K562 (cell line): ENCODE measurements at regions not wholly inside any gene's neighbourhood (a gene's known extent, or its start where the extent isn't known, plus 50 kb on each side); places are given as distances from the start of the nearest gene placed in this dataset.

Experiments
- ATAC-seq: fragments of 200-7000 bp; cut with Tn5 transposase; 3 replicates; pipeline ENCODE4 v1.9.1; 2020; ENCODE audit warnings: moderate library complexity
- BruUV-seq: library from RNA; stranded (reverse); fragments of 400-500 nt; replicated peaks from 2 replicates; lab custom pipeline; 2021; lab: Mats Ljungman, UMichigan
- CTCF ChIA-PET: fragments of 300-600 bp; formaldehyde crosslinking; extraction: SDS; loops from one replicate; lab custom pipeline; 2021; ENCODE audit warnings: low intra/inter-chr PET ratio; lab: Yijun Ruan, JAX
- POLR2A ChIA-PET: fragments of 300-600, 350-650 bp; sonication (Branson Sonifier 250); formaldehyde crosslinking; extraction: SDS; loops from one replicate; lab custom pipeline; 2021; ENCODE audit warnings: antibody characterized with exemption, inconsistent platforms; lab: Yijun Ruan, JAX
- DNase-seq, 4 experiments: peaks; one replicate each; pipeline versions ENCODE4 v3.0.0 to v3.0.0-alpha.2; 2011 to 2018; ENCODE audit warnings: low spot score in 3 of 4, mixed read lengths in 3 of 4; ENCODE audit errors: extremely low read depth in 1 of 4
- FAIRE-seq: peaks from 2 replicates; lab custom pipeline; 2011; peaks lifted over from hg19 to GRCh38; lab: Jason Lieb, UNC
- H2AFZ ChIP-seq: 2 replicates; pipeline ENCODE4 v1.6.0; 2011; ENCODE audit warnings: low read depth, low read length, control low read depth, inconsistent platforms
- H3K27ac ChIP-seq: fragments of 200-600 bp; 3 replicates; pipeline ENCODE4 v1.8.0; 2011; ENCODE audit warnings: low read depth, mild to moderate bottlenecking, control low read depth, inconsistent platforms, low read length, moderate library complexity, mixed read lengths; ENCODE audit errors: extremely low read depth
- H3K27me3 ChIP-seq, 2 experiments: fragments of 300-600 bp in 1 of 2; 2 replicates in 1 of 2; 3 replicates in 1 of 2; pipeline versions ENCODE4 v1.6.0 to v1.8.0; 2011; ENCODE audit warnings: inconsistent platforms in 2 of 2, low read length in 2 of 2, mild to moderate bottlenecking in 1 of 2, mixed read lengths in 1 of 2, moderate library complexity in 1 of 2; ENCODE audit not compliant: control insufficient read depth in 2 of 2, insufficient read depth in 2 of 2
- H3K36me3 ChIP-seq: fragments of 300-600 bp; 3 replicates; pipeline ENCODE4 v1.8.0; 2011; ENCODE audit warnings: mild to moderate bottlenecking, low read length, inconsistent platforms; ENCODE audit not compliant: control insufficient read depth, insufficient read depth
- H3K4me1 ChIP-seq, 2 experiments: fragments of 200-600 bp in 1 of 2; replicated peaks in 1 of 2; 2 replicates in 1 of 2; 3 replicates in 1 of 2; pipeline versions ENCODE4 v1.5.1 to v1.8.0; 2011; ENCODE audit warnings: inconsistent platforms in 2 of 2, low read length in 2 of 2, mild to moderate bottlenecking in 1 of 2, mixed read lengths in 1 of 2, moderate library complexity in 1 of 2; ENCODE audit not compliant: control insufficient read depth in 2 of 2, insufficient read depth in 2 of 2
- H3K4me2 ChIP-seq: 2 replicates; pipeline ENCODE4 v1.6.1; 2011; ENCODE audit warnings: low read length, control low read depth, inconsistent platforms, mixed read lengths; ENCODE audit not compliant: insufficient read depth
- H3K4me3 ChIP-seq: fragments of 200-600 bp; sonication (generic), shearing (Covaris generic); 2 replicates; pipeline ENCODE4 v1.5.1; 2016; ENCODE audit warnings: control low read depth, inconsistent platforms
- H3K79me2 ChIP-seq: fragments of 200-600 bp; 3 replicates; pipeline ENCODE4 v1.8.0; 2011; ENCODE audit warnings: low read length, inconsistent platforms; ENCODE audit not compliant: control insufficient read depth, insufficient read depth
- H3K9ac ChIP-seq, 2 experiments: 2 replicates each; pipeline versions ENCODE4 v1.6.0 to v1.6.1; 2011; ENCODE audit warnings: low read depth in 2 of 2, low read length in 2 of 2, control low read depth in 1 of 2, inconsistent platforms in 1 of 2, mild to moderate bottlenecking in 1 of 2, mixed read lengths in 1 of 2; ENCODE audit not compliant: insufficient read depth in 1 of 2
- H3K9me1 ChIP-seq: one replicate; pipeline ENCODE4 v1.6.0; 2011; ENCODE audit warnings: inconsistent platforms, mild to moderate bottlenecking, low read length, moderate library complexity; ENCODE audit not compliant: control insufficient read depth, insufficient read depth
- H3K9me3 ChIP-seq: replicated peaks from 2 replicates; pipeline ENCODE4 v1.5.1; 2011; ENCODE audit warnings: low read depth, low read length, inconsistent platforms; ENCODE audit not compliant: control insufficient read depth, insufficient read depth
- H4K20me1 ChIP-seq: replicated peaks from 2 replicates; pipeline ENCODE4 v1.6.1; 2011; ENCODE audit warnings: low read length, inconsistent platforms, mixed read lengths; ENCODE audit not compliant: control insufficient read depth, insufficient read depth
- ARHGAP35 ChIP-seq: fragments of 450-650 bp; IDR thresholded peaks from 2 replicates; pipeline ENCODE4 v1.6.1; 2018; ENCODE audit not compliant: partially characterized antibody
- CCNT2 ChIP-seq: IDR thresholded peaks from 2 replicates; pipeline ENCODE4 v1.6.1; 2011; ENCODE audit warnings: borderline replicate concordance, low read depth, mild to moderate bottlenecking, moderate library complexity, mixed read lengths, low read length; ENCODE audit not compliant: insufficient read length; ENCODE audit errors: extremely low read depth
- CHD2 ChIP-seq: IDR thresholded peaks from 2 replicates; pipeline ENCODE4 v1.6.1; 2011; ENCODE audit warnings: low read depth, low read length
- EZH2 ChIP-seq: IDR thresholded peaks from 2 replicates; pipeline ENCODE4 v1.6.1; 2012; ENCODE audit warnings: low read depth, mild to moderate bottlenecking, inconsistent platforms, low read length, borderline replicate concordance
- FOXJ3 ChIP-seq: sonication (generic); formaldehyde crosslinking; IDR thresholded peaks from 2 replicates; pipeline ENCODE4 v1.4.0; 2020; ENCODE audit warnings: mild to moderate bottlenecking, missing genetic modification reagents
- GTF2B ChIP-seq: IDR thresholded peaks from 2 replicates; pipeline ENCODE4 v1.6.1; 2011; ENCODE audit not compliant: insufficient read length; ENCODE audit errors: extremely low read depth
- HCFC1 ChIP-seq: IDR thresholded peaks from 2 replicates; pipeline ENCODE4 v1.6.1; 2012; ENCODE audit warnings: low read depth, low read length, improper control_type of control experiment
- HDAC3 ChIP-seq: fragments of 450-650 bp; IDR thresholded peaks from 2 replicates; pipeline ENCODE4 v1.6.1; 2018; ENCODE audit warnings: borderline replicate concordance, mild to moderate bottlenecking, moderate library complexity; ENCODE audit not compliant: partially characterized antibody
- KHSRP ChIP-seq: fragments of 450-650 bp; IDR thresholded peaks from 2 replicates; pipeline ENCODE4 v1.6.1; 2017
- MEF2D ChIP-seq: conservative IDR thresholded peaks from 2 replicates; pipeline ENCODE4 v1.6.1; 2016; ENCODE audit warnings: low read depth, missing genetic modification characterization, missing compliant biosample characterization
- NUFIP1 ChIP-seq: fragments of 450-650 bp; IDR thresholded peaks from 2 replicates; pipeline ENCODE4 v1.6.1; 2018; ENCODE audit not compliant: partially characterized antibody
- PHTF2 ChIP-seq: fragments of 250-450 bp; sonication (Bioruptor Pico); IDR thresholded peaks from 2 replicates; pipeline ENCODE4 v1.5.0; 2021; ENCODE audit warnings: mild to moderate bottlenecking
- PREB ChIP-seq: sonication (generic); formaldehyde crosslinking; IDR thresholded peaks from 2 replicates; pipeline ENCODE4 v1.8.1; 2023; ENCODE audit warnings: mild to moderate bottlenecking, missing genetic modification reagents
- SRSF9 ChIP-seq: fragments of 200-400 bp; formaldehyde crosslinking; IDR thresholded peaks from 2 replicates; pipeline ENCODE4 v1.6.1; 2017; ENCODE audit warnings: low read depth, low read length, borderline replicate concordance
- ZC3H11A ChIP-seq: IDR thresholded peaks from 2 replicates; pipeline ENCODE4 v1.6.1; 2012; ENCODE audit warnings: low read depth, low read length, improper control_type of control experiment
- ZNF134 ChIP-seq: fragments of 250-450 bp; sonication (Bioruptor Pico); conservative IDR thresholded peaks from 2 replicates; pipeline ENCODE4 v1.4.0; 2020
- ZNF282 ChIP-seq: sonication (generic); formaldehyde crosslinking; IDR thresholded peaks from 2 replicates; pipeline ENCODE4 v1.8.1; 2023; ENCODE audit warnings: missing genetic modification reagents
- ZNF583 ChIP-seq: fragments of 250-450 bp; sonication (Bioruptor Pico); IDR thresholded peaks from 2 replicates; pipeline ENCODE4 v1.4.0; 2020
- ZNF696 ChIP-seq: fragments of 250-450 bp; sonication (Bioruptor Pico); conservative IDR thresholded peaks from 2 replicates; pipeline ENCODE4 v1.4.0; 2020; ENCODE audit warnings: mild to moderate bottlenecking, moderate library complexity
- ZSCAN32 ChIP-seq: fragments of 450-650 bp; formaldehyde crosslinking; IDR thresholded peaks from 2 replicates; pipeline ENCODE4 v1.4.0; 2020; ENCODE audit warnings: mild to moderate bottlenecking, moderate library complexity
- WGBS: fragments of 100-300 bp; shearing (Covaris generic); methylation state at CpG from one replicate; pipeline ENCODE4 v1.1.6; 2016; ENCODE audit warnings: low coverage, mixed read lengths; ENCODE audit not compliant: insufficient coverage; ENCODE audit errors: missing lambda C conversion rate; 5-methylcytosine and 5-hydroxymethylcytosine counted together
- in situ Hi-C: fragments of 300-500 bp; cut with MboI; formaldehyde crosslinking; loops from 4 replicates; pipeline ENCODE4 v1.15.0; 2018; ENCODE audit warnings: inconsistent platforms, mixed read lengths
- intact Hi-C: fragments of 100-400 bp; cut with micrococcal nuclease; formaldehyde crosslinking; loops from 2 replicates; pipeline ENCODE4 v1.14.2; 2022
- TF ChIP-seq, protein P1 (sequence below): IDR thresholded peaks from 3 replicates; pipeline ENCODE4 v1.6.1; 2011; ENCODE audit warnings: borderline replicate concordance, mild to moderate bottlenecking, moderate library complexity; ENCODE audit not compliant: insufficient read length; ENCODE audit errors: extremely low read depth

DNA sequence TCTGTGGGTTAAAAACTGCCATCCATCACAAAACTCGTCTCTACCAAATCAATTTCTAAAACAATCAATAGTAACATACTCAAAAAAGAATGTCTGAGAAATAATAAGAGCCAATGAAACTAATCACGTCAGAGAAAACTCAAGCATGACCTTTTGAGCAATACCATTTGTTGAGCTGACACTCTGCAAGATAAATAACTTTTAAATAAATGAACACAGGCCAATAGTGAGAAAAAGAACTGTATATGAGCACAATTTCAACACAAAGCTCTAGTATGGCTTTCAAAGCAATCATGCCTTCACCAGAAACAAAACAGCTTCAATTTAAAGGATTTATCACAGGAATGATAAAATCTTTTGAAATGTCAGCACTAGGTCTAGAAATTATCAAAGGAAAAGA is 249.2 kb upstream of the SETMAR start (continued):
- TF ChIP-seq PREB (CRISPR knock-in tag) (no peak), ZC3H11A (no peak), PHTF2 (no peak)
- TF ChIP-seq, protein P1, sequence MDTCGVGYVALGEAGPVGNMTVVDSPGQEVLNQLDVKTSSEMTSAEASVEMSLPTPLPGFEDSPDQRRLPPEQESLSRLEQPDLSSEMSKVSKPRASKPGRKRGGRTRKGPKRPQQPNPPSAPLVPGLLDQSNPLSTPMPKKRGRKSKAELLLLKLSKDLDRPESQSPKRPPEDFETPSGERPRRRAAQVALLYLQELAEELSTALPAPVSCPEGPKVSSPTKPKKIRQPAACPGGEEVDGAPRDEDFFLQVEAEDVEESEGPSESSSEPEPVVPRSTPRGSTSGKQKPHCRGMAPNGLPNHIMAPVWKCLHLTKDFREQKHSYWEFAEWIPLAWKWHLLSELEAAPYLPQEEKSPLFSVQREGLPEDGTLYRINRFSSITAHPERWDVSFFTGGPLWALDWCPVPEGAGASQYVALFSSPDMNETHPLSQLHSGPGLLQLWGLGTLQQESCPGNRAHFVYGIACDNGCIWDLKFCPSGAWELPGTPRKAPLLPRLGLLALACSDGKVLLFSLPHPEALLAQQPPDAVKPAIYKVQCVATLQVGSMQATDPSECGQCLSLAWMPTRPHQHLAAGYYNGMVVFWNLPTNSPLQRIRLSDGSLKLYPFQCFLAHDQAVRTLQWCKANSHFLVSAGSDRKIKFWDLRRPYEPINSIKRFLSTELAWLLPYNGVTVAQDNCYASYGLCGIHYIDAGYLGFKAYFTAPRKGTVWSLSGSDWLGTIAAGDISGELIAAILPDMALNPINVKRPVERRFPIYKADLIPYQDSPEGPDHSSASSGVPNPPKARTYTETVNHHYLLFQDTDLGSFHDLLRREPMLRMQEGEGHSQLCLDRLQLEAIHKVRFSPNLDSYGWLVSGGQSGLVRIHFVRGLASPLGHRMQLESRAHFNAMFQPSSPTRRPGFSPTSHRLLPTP, result no peak

GRCh38 chr3:4060064-4060463 is 243.1 kb upstream of the SETMAR start:
- no peaks in the 10 kb centered on the region for H4K20me1 ChIP-seq
- H3K36me3 ChIP-seq, result no peaks in the 10 kb centered on the region
- H3K9ac ChIP-seq, result no peak overlapping the region
- H3K27me3 ChIP-seq, result no peaks in the 10 kb centered on the region
- FAIRE-seq, result no peak
- 0% methylated on average over 5 of the region's 5 CpGs for WGBS
- in situ Hi-C loops (no loop called here), intact Hi-C loops (no loop called here)
- no TSS peak for BruUV-seq
- H3K9me1 ChIP-seq, result no peaks in the 10 kb centered on the region
- H3K9me3 ChIP-seq, result no peaks in the 10 kb centered on the region
- no peaks in the 10 kb centered on the region for H3K4me1 ChIP-seq
- POLR2A ChIA-PET, result no interaction called here
- DNase-seq, result no peak
- H3K4me3 ChIP-seq, result no peak overlapping the region
- no peak overlapping the region for H2AFZ ChIP-seq
- no peak for ATAC-seq
- no peak overlapping the region for H3K4me2 ChIP-seq
- H3K27ac ChIP-seq, result no peak overlapping the region
- CTCF ChIA-PET, result no interaction called here
- no peaks in the 10 kb centered on the region for H3K79me2 ChIP-seq
- TF ChIP-seq KHSRP (no peak), CCNT2 (no peak), EZH2 (no peak), SRSF9 (no peak), ZNF282 (CRISPR knock-in tag) (no peak), FOXJ3 (CRISPR knock-in tag) (no peak), ZSCAN32 (CRISPR knock-in tag) (no peak), HDAC3 (no peak), ZNF696 (CRISPR knock-in tag) (no peak), NUFIP1 (no peak), ZNF134 (CRISPR knock-in tag) (no peak), GTF2B (no peak), MEF2D (no peak), HCFC1 (no peak), CHD2 (no peak), ZNF583 (CRISPR knock-in tag) (no peak), ARHGAP35 (no peak)
